GM13976 (cell line): ENCODE measurements at regions not wholly inside any gene's neighbourhood (a gene's known extent, or its start where the extent isn't known, plus 50 kb on each side); places are given as distances from the start of the nearest gene placed in this dataset.

ENCODE experiments used
- DNase-seq: peaks from one replicate; pipeline ENCODE4 v3.0.0; 2012; ENCODE audit warnings: low spot score
- in situ Hi-C: fragments of 300-500 bp; cut with MboI; formaldehyde crosslinking; loops from one replicate; pipeline ENCODE4 v1.12.0; 2022; ENCODE audit warnings: low sequenced_read_pairs, mixed read lengths, inconsistent platforms; ENCODE audit not compliant: unreplicated experiment
- TF ChIP-seq, protein P1 (sequence below): IDR thresholded peaks from 2 replicates; pipeline ENCODE4 v1.5.1; 2012; ENCODE audit warnings: borderline replicate concordance, mild to moderate bottlenecking; ENCODE audit not compliant: insufficient read depth; ENCODE audit errors: extremely low read depth, missing control alignments, control extremely low read depth

DNA sequence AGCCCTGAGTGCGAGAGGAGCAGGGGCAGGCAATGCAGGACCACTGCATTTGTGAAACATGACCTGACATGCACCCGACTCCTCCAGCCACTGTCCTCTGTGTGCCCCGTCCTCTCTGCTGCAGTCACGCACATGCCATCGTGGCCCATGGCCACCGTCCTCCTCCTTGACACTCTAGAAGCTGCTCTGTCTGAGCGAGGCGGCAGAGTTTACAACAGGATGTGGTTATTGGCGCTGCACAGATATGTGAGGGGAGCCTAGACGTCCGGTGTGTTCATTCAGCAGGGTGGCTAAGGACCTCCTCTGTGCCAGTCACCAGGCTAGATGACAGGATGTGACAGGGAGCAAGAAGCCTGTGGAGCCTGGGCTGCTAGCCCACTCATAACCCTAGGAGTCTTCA, 277.8 kb downstream of the FOXO1 start:
- peak; percentile 65 for DNase-seq
- TF ChIP-seq, protein P1, sequence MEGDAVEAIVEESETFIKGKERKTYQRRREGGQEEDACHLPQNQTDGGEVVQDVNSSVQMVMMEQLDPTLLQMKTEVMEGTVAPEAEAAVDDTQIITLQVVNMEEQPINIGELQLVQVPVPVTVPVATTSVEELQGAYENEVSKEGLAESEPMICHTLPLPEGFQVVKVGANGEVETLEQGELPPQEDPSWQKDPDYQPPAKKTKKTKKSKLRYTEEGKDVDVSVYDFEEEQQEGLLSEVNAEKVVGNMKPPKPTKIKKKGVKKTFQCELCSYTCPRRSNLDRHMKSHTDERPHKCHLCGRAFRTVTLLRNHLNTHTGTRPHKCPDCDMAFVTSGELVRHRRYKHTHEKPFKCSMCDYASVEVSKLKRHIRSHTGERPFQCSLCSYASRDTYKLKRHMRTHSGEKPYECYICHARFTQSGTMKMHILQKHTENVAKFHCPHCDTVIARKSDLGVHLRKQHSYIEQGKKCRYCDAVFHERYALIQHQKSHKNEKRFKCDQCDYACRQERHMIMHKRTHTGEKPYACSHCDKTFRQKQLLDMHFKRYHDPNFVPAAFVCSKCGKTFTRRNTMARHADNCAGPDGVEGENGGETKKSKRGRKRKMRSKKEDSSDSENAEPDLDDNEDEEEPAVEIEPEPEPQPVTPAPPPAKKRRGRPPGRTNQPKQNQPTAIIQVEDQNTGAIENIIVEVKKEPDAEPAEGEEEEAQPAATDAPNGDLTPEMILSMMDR: no peak
- in situ Hi-C loops: no loop called here

DNA sequence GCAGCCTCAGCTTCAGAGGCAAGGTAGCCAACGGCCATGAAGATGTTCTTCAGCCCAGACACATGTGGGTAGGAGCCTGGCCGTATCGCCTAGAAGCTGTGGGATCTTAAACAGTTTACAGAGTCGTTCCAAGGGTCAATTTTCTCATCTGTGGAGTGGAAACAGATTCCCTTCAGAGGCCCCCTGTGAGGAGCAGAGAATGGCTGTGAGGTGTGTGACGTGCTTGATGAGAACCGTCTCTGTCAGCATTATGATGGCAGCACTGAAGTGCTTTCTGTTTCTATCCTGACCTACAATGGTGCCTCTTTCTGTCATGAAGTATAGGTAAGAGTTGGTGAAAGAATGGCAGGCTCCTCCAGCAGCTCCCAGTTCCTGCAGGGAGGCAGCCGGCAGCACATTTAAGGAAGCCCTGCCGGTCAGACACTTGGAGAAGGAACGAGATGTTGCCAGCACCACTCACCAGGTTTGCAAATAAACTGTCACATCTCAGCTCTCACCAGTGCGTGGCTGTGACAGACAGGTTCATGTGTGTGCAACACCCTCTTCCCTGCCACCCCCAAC, 277.3 kb downstream of the FOXO1 start:
- in situ Hi-C loops: no loop called here
- TF ChIP-seq, protein P1: no peak

DNA sequence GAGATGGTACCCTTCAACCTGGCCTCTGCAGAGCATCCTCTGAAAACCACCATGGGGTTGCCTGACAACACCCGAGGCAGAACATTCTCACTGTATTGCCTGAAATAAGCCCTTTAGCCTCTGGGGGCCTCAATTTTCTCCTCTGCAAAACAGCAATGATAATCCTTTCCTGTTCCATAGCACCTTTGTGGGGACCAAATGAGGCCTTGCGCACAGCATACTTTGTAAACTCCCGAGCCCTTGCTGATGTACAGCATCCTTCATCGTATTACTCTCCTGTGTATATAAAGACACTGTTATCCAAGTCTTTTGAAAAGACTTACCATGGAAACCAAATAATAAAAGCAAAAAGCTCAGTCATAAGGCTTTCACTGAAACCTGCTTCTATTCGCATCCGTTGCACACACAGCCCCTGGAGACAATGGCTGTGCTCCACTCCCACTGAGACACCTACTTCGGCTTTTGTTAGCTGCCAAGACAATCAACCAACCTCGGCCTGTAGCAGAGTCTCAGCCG, 276.0 kb downstream of the FOXO1 start:
- TF ChIP-seq, protein P1: no peak
- in situ Hi-C loops: no loop called here
- DNase-seq: no peak

More for the DNA sequence above, 277.3 kb downstream of the FOXO1 start:
- no peak for DNase-seq

DNA sequence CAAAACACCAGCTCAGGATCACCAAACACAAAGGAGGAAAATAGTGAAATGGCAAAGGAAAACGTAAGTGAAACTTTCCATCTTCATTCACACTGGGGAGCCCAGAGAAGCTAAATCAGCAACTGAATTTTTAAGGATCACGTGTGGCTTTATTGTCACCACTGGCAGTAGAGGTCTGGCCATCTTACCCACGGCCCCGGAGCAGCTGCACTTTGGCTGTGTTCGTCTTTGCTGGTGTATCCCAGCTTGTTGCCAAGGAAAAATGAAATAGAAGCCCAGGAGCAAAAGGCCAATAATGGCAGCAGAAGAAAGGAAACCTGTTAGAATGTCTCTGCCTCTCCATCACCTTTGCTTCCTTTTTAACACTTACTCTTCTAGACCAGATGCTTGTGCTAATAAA, 274.7 kb downstream of the FOXO1 start:
- in situ Hi-C loops: no loop called here
- TF ChIP-seq, protein P1: no peak
- DNase-seq: no peak

DNA sequence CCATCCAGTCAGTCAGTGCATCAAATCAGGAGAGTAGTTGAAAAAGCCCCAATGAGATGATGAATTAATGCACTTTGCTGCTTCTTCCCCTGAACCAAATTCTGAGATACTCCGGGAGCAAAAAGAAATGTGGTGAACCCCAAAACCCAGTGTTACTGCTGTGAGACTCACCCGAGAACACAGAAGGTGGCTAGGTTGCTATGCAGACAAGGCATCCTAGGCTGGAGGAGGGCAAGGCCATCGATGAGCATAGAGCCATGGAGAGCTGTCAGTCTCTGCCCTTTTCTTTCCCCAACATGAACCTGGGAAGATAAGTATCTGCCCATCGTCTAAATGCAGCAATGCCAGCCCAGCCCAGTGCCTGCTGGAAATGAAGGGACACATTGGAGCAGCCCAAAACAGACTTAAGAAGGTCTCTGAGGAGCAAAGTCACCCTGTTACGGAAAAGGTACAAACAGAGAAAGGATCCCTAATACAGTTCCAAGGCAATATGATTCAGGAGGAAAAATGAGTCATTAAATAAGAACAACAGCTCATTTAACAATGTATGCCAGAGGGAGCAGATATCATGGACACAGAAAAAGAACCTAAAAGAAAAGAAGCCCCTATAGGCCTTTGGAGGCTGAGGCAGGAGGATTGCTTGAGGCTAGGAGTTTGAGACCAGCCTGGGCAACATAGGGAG, 272.0 kb downstream of the FOXO1 start:
- DNase-seq: no peak
- TF ChIP-seq, protein P1: no peak
- in situ Hi-C loops: no loop called here

DNA sequence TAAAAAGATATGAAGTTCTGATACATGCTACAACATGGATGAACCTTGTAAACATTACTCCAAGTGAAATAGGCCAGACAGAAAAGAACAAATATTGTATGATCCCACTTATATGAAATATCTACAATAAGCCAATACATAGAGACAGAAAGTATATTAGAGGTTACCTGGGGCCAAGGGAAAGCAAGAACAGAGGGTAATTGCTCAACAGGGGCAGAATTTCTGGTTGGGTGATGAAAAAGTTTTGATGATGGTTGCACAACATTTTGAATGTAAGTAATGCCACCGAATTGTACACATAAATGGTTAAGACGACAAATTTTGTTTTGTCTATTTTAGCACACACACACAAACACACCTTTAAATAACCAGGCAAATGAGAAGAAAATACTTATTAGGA, 268.4 kb downstream of the FOXO1 start:
- TF ChIP-seq, protein P1: no peak
- DNase-seq: no peak
- in situ Hi-C loops: no loop called here

DNA sequence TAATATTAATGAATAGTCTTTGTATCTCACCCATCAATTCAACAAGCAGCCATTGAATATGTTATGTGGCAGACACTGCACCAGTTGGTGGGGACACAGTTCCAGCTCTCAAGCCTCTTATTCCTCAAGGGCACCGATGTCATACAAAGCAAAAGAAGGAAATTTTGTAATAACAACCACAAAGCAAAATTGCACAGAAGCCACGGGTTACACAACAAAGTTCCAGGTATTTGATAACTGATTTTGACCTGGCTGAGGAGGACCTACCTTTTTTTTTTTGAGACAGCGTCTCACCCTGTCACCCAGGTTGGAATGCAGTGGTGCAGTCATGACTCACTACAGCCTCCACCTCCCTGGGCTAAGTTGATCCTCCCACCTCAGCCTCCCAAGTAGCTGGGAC, 266.7 kb downstream of the FOXO1 start:
- in situ Hi-C loops: no loop called here
- TF ChIP-seq, protein P1: no peak
- DNase-seq: no peak
